Adrenal gland (tissue), 9 donors: ENCODE measurements at regions not wholly inside any gene's neighbourhood (a gene's known extent, or its start where the extent isn't known, plus 50 kb on each side); places are given as distances from the start of the nearest gene placed in this dataset.

Experiments
- DNase-seq, 7 donors: peaks; one replicate each; pipeline ENCODE4 v3.0.0-alpha.2; 2019 to 2020
- H3K27ac ChIP-seq, 5 donors: fragments of 200-600 bp; sonication (generic) in 4 of 5; 1 replicate in 3 of 5; 2 replicates in 2 of 5; pipeline versions ENCODE4 v1.5.1 to v1.8.0; 2016 to 2020; ENCODE audit warnings: mild to moderate bottlenecking in 1 of 5
- H3K27me3 ChIP-seq: fragments of 200-600 bp; 2 replicates; pipeline ENCODE4 v1.8.0; 2021
- H3K36me3 ChIP-seq, 2 donors: fragments of 200-600 bp; replicated peaks in 1 of 2; 1 replicate in 1 of 2; 2 replicates in 1 of 2; pipeline versions ENCODE4 v1.5.1 to v1.8.0; 2018 to 2022
- H3K4me1 ChIP-seq, 2 donors: fragments of 200-600 bp; replicated peaks in 1 of 2; 1 replicate in 1 of 2; 2 replicates in 1 of 2; pipeline versions ENCODE4 v1.5.1 to v1.8.0; 2018 to 2021
- H3K4me3 ChIP-seq, 4 donors: fragments of 200-600 bp; sonication (generic) in 3 of 4; one replicate each; pipeline ENCODE4 v1.5.1; 2016 to 2018
- H3K9me3 ChIP-seq, 3 donors: fragments of 200-600 bp; sonication (generic) in 1 of 3; replicated peaks in 1 of 3; 1 replicate in 2 of 3; 2 replicates in 1 of 3; pipeline versions ENCODE4 v1.5.1 to v1.8.0; 2016 to 2021
- CTCF ChIP-seq, 6 experiments: fragments of 450-650 bp in 4 of 6; fragments of 200-600 bp in 2 of 6; sonication (generic) in 1 of 6; IDR thresholded peaks; 1 replicate in 5 of 6; 2 replicates in 1 of 6; pipeline versions ENCODE4 v1.5.1 to v1.8.0; 2016 to 2021; ENCODE audit warnings: antibody characterized with exemption in 6 of 6, mild to moderate bottlenecking in 2 of 6, moderate library complexity in 1 of 6
- POLR2A ChIP-seq, 2 donors: fragments of 450-650 bp; IDR thresholded peaks; one replicate each; pipeline ENCODE4 v1.6.1; 2017; ENCODE audit warnings: antibody characterized with exemption in 2 of 2, mild to moderate bottlenecking in 2 of 2, moderate library complexity in 1 of 2
- whole genome bisulfite sequencing, 4 donors: extraction: QIAGEN DNeasy Blood & Tissue Kit in 2 of 4; methylation state at CpG; one replicate each; pipeline versions ENCODE4 v1.1.5 to v1.1.7; 2013 to 2017; 5-methylcytosine and 5-hydroxymethylcytosine counted together
- intact Hi-C, 2 donors: fragments of 100-400 bp; cut with DNase I; formaldehyde crosslinking; loops; one replicate each; pipeline versions ENCODE4 v1.14.1 to v1.15.0; 2022 to 2023
- donor health status: healthy with polysubstance abuse.
- donor health status: Bipolar disorder and iron deficiency.
- donor health status: DM: yes; HTN: yes; CAD: no.
- donor health status: DM: no; HTN: no; CAD: no.
- donor health status: DM: no; HTN: no; CAD: no.

GRCh38 chr10:71059943-71060342 lies 152.4 kb upstream of the UNC5B start:
- intact Hi-C loops = no loop called here
- Histone ChIP-seq H3K4me1 (no peaks in the 10 kb centered on the region), H3K27me3 (no peaks in the 10 kb centered on the region), H3K27ac (no peak overlapping the region), H3K9me3 (no peaks in the 10 kb centered on the region), H3K36me3 (no peaks in the 10 kb centered on the region), H3K4me3 (no peak overlapping the region)
- TF ChIP-seq CTCF (IDR thresholded peaks at IDR 0.05) (no peak), POLR2A (IDR thresholded peaks at IDR 0.05) (no peak)
- DNase-seq = no peak
- WGBS, 4 donors = 76 to 87% (median 82%) methylated on average over 13 to 16 of the region's 16 CpGs

- WGBS, 4 donors = 78 to 93% (median 86%) methylated on average over 11 to 12 of the region's 12 CpGs
- Histone ChIP-seq H3K36me3 (no peaks in the 10 kb centered on the region), H3K27me3 (no peaks in the 10 kb centered on the region), H3K9me3 (no peaks in the 10 kb centered on the region), H3K27ac (no peak overlapping the region), H3K4me3 (no peak overlapping the region), H3K4me1 (no peaks in the 10 kb centered on the region)
- intact Hi-C loops = no loop called here
- no peak for DNase-seq
- TF ChIP-seq CTCF (IDR thresholded peaks at IDR 0.05) (no peak), POLR2A (IDR thresholded peaks at IDR 0.05) (no peak)
Measured at GRCh38 chr10:71060476-71061426, 151.6 kb upstream of the UNC5B start.

GRCh38 chr10:71061472-71061871 lies 150.9 kb upstream of the UNC5B start:
- Histone ChIP-seq H3K4me3 (no peak overlapping the region), H3K36me3 (no peaks in the 10 kb centered on the region), H3K9me3 (no peaks in the 10 kb centered on the region), H3K27me3 (no peaks in the 10 kb centered on the region), H3K4me1 (no peaks in the 10 kb centered on the region), H3K27ac (no peak overlapping the region)
- DNase-seq = no peak
- no peak for TF ChIP-seq POLR2A (IDR thresholded peaks at IDR 0.05)
- TF ChIP-seq CTCF (IDR thresholded peaks at IDR 0.05) = no peak
- WGBS, 4 donors = 83 to 87% (median 87%) methylated on average over 4 to 8 of the region's 8 CpGs
- intact Hi-C loops = no loop called here

- 75 to 86% (median 80%) methylated on average over 3 to 5 of the region's 5 CpGs for WGBS, 4 donors
- H3K4me1 ChIP-seq = no peaks in the 10 kb centered on the region
- no peaks in the 10 kb centered on the region for H3K27me3 ChIP-seq
- no peak for DNase-seq
- no peaks in the 10 kb centered on the region for H3K9me3 ChIP-seq
- no peak overlapping the region for H3K27ac ChIP-seq
- TF ChIP-seq POLR2A (IDR thresholded peaks at IDR 0.05) (no peak), CTCF (IDR thresholded peaks at IDR 0.05) (no peak)
- intact Hi-C loops = no loop called here
- no peak overlapping the region for H3K4me3 ChIP-seq
- no peaks in the 10 kb centered on the region for H3K36me3 ChIP-seq
Measured at GRCh38 chr10:71062156-71062555, 150.2 kb upstream of the UNC5B start.
